Upper lobe of left lung (tissue), 4 donors: ENCODE measurements at regions not wholly inside any gene's neighbourhood (a gene's known extent, or its start where the extent isn't known, plus 50 kb on each side); places are given as distances from the start of the nearest gene placed in this dataset.

Experiments used
- CTCF ChIP-seq, 6 experiments: fragments of 450-650 bp in 4 of 6; fragments of 200-600 bp in 2 of 6; sonication (generic) in 2 of 6; IDR thresholded peaks; one replicate each; pipeline ENCODE4 v1.5.1; 2016 to 2019; ENCODE audit warnings: antibody characterized with exemption in 6 of 6
- POLR2A ChIP-seq, 4 donors: fragments of 450-650 bp; IDR thresholded peaks; one replicate each; pipeline ENCODE4 v1.5.1; 2016 to 2017; ENCODE audit warnings: antibody characterized with exemption in 4 of 4, mild to moderate bottlenecking in 2 of 4

GRCh38 chr14:62546862-62547474, 498.3 kb downstream of the KCNH5 start:
- TF ChIP-seq CTCF (IDR thresholded peaks at IDR 0.05) (no peak), POLR2A (IDR thresholded peaks at IDR 0.05) (no peak)
